H9 (cell line): ENCODE measurements at regions not wholly inside any gene's neighbourhood (a gene's known extent, or its start where the extent isn't known, plus 50 kb on each side); places are given as distances from the start of the nearest gene placed in this dataset.

ENCODE experiments used
- DNase-seq: peaks from one replicate; pipeline ENCODE4 v3.0.0-alpha.2; 2017
- H2AFZ ChIP-seq: one replicate; pipeline ENCODE4 v1.6.1; 2013; ENCODE audit warnings: mild to moderate bottlenecking, low read length, control low read depth, moderate library complexity
- H2AK5ac ChIP-seq: 2 replicates; pipeline ENCODE4 v1.6.1; 2013; ENCODE audit warnings: low read length, control low read depth, mixed read lengths; ENCODE audit not compliant: insufficient read length
- H2BK120ac ChIP-seq: one replicate; pipeline ENCODE4 v1.6.1; 2013; ENCODE audit warnings: low read depth, mild to moderate bottlenecking, low read length, control low read depth, inconsistent platforms; ENCODE audit not compliant: poor library complexity, severe bottlenecking
- H2BK12ac ChIP-seq: 2 replicates; pipeline ENCODE4 v1.6.1; 2013; ENCODE audit warnings: low read length, control low read depth, mixed read lengths, low read depth; ENCODE audit not compliant: insufficient read length
- H2BK15ac ChIP-seq: 2 replicates; pipeline ENCODE4 v1.6.1; 2013; ENCODE audit warnings: low read depth, low read length, control low read depth
- H2BK20ac ChIP-seq: one replicate; pipeline ENCODE4 v1.6.1; 2013; ENCODE audit warnings: low read depth, mild to moderate bottlenecking, low read length, control low read depth, inconsistent platforms; ENCODE audit not compliant: poor library complexity, severe bottlenecking
- H2BK5ac ChIP-seq: 2 replicates; pipeline ENCODE4 v1.6.1; 2013; ENCODE audit warnings: low read length, control low read depth, mixed read lengths; ENCODE audit not compliant: insufficient read length
- H3K14ac ChIP-seq: 2 replicates; pipeline ENCODE4 v1.6.1; 2013; ENCODE audit warnings: low read length, control low read depth; ENCODE audit not compliant: insufficient read depth
- H3K18ac ChIP-seq: 2 replicates; pipeline ENCODE4 v1.6.1; 2013; ENCODE audit warnings: low read depth, mild to moderate bottlenecking, mixed read lengths, low read length, control low read depth; ENCODE audit not compliant: insufficient read length
- H3K23ac ChIP-seq: 2 replicates; pipeline ENCODE4 v1.6.1; 2013; ENCODE audit warnings: low read length, control low read depth, mixed read lengths, low read depth; ENCODE audit not compliant: insufficient read length
- H3K23me2 ChIP-seq: 2 replicates; pipeline ENCODE4 v1.6.1; 2013; ENCODE audit warnings: low read depth, mild to moderate bottlenecking, mixed read lengths, low read length, control low read depth; ENCODE audit not compliant: insufficient read length, poor library complexity, severe bottlenecking
- H3K27ac ChIP-seq: 2 replicates; pipeline ENCODE4 v1.5.1; 2013; ENCODE audit warnings: low read length, control low read depth, mixed read lengths, low read depth; ENCODE audit not compliant: insufficient read length
- H3K27me3 ChIP-seq: 2 replicates; pipeline ENCODE4 v1.6.1; 2013; ENCODE audit warnings: low read length, control low read depth, inconsistent platforms; ENCODE audit not compliant: insufficient read depth
- H3K4ac ChIP-seq: 2 replicates; pipeline ENCODE4 v1.6.1; 2013; ENCODE audit warnings: low read depth, mild to moderate bottlenecking, control low read depth, inconsistent platforms, low read length, moderate library complexity
- H3K4me1 ChIP-seq: 2 replicates; pipeline ENCODE4 v1.6.1; 2013; ENCODE audit warnings: low read length, control low read depth, inconsistent platforms; ENCODE audit not compliant: insufficient read depth
- H3K4me2 ChIP-seq: 2 replicates; pipeline ENCODE4 v1.6.1; 2013; ENCODE audit warnings: low read length, control low read depth, mixed read lengths; ENCODE audit not compliant: insufficient read length, insufficient read depth
- H3K56ac ChIP-seq: 2 replicates; pipeline ENCODE4 v1.6.1; 2013; ENCODE audit warnings: low read depth, mild to moderate bottlenecking, mixed read lengths, low read length, control low read depth; ENCODE audit not compliant: insufficient read length
- H3K79me1 ChIP-seq: 2 replicates; pipeline ENCODE4 v1.6.1; 2013; ENCODE audit warnings: low read depth, mild to moderate bottlenecking, moderate library complexity, low read length, control low read depth, inconsistent platforms; ENCODE audit not compliant: insufficient read depth, poor library complexity, severe bottlenecking
- H3K79me2 ChIP-seq: 2 replicates; pipeline ENCODE4 v1.6.1; 2013; ENCODE audit warnings: low read length, control low read depth, inconsistent platforms; ENCODE audit not compliant: insufficient read depth
- H3K9ac ChIP-seq: 2 replicates; pipeline ENCODE4 v1.6.1; 2013; ENCODE audit warnings: low read length, control low read depth, mixed read lengths; ENCODE audit not compliant: insufficient read length; ENCODE audit errors: extremely low read depth
- H3K9me3 ChIP-seq: one replicate; pipeline ENCODE4 v1.6.1; 2013; ENCODE audit warnings: low read depth, low read length, inconsistent platforms; ENCODE audit not compliant: control insufficient read depth
- H3T11ph ChIP-seq: one replicate; pipeline ENCODE4 v1.6.1; 2013; ENCODE audit warnings: mild to moderate bottlenecking, low read length, control low read depth, inconsistent platforms
- H4K20me1 ChIP-seq: one replicate; pipeline ENCODE4 v1.6.1; 2013; ENCODE audit not compliant: control insufficient read depth, insufficient read length, insufficient read depth
- H4K5ac ChIP-seq: 2 replicates; pipeline ENCODE4 v1.6.1; 2013; ENCODE audit warnings: low read depth, mild to moderate bottlenecking, mixed read lengths, low read length, control low read depth; ENCODE audit not compliant: insufficient read length
- H4K8ac ChIP-seq: replicated peaks from 2 replicates; pipeline ENCODE4 v1.6.1; 2013; ENCODE audit warnings: low read length, control low read depth, mixed read lengths, low read depth; ENCODE audit not compliant: insufficient read length
- H4K91ac ChIP-seq: 2 replicates; pipeline ENCODE4 v1.6.1; 2013; ENCODE audit warnings: low read depth, mild to moderate bottlenecking, moderate library complexity, mixed read lengths, low read length, control low read depth; ENCODE audit not compliant: insufficient read length
- H3K27ac Mint-ChIP-seq, 3 experiments: 2 replicates in 2 of 3; 3 replicates in 1 of 3; pipeline ENCODE4 v1.8.0; 2020 to 2021; ENCODE audit warnings: mixed read lengths in 3 of 3, mild to moderate bottlenecking in 1 of 3, moderate library complexity in 1 of 3
- H3K27me3 Mint-ChIP-seq: 2 replicates; pipeline ENCODE4 v1.8.0; 2021; ENCODE audit warnings: low read depth, mild to moderate bottlenecking, moderate library complexity, mixed read lengths
- H3K36me3 Mint-ChIP-seq, 3 experiments: 2 replicates in 2 of 3; 3 replicates in 1 of 3; pipeline ENCODE4 v1.8.0; 2020 to 2021; ENCODE audit warnings: low read depth in 3 of 3, mixed read lengths in 3 of 3; ENCODE audit not compliant: insufficient read depth in 1 of 3
- H3K4me1 Mint-ChIP-seq, 2 experiments: 2 replicates each; pipeline ENCODE4 v1.8.0; 2020; ENCODE audit warnings: mixed read lengths in 2 of 2
- H3K4me3 Mint-ChIP-seq, 2 experiments: 2 replicates in 1 of 2; 3 replicates in 1 of 2; pipeline ENCODE4 v1.8.0; 2020 to 2021; ENCODE audit warnings: mild to moderate bottlenecking in 2 of 2, mixed read lengths in 2 of 2, moderate library complexity in 1 of 2
- H3K9me3 Mint-ChIP-seq, 2 experiments: 2 replicates in 1 of 2; 3 replicates in 1 of 2; pipeline ENCODE4 v1.8.0; 2020; ENCODE audit warnings: mild to moderate bottlenecking in 2 of 2, mixed read lengths in 2 of 2, moderate library complexity in 1 of 2
- TF ChIP-seq, protein P1 (sequence below): fragments of 200-600 bp; sonication (generic); conservative IDR thresholded peaks from 3 replicates; pipeline ENCODE4 v1.8.0; 2021; ENCODE audit warnings: antibody characterized with exemption, mild to moderate bottlenecking

DNA sequence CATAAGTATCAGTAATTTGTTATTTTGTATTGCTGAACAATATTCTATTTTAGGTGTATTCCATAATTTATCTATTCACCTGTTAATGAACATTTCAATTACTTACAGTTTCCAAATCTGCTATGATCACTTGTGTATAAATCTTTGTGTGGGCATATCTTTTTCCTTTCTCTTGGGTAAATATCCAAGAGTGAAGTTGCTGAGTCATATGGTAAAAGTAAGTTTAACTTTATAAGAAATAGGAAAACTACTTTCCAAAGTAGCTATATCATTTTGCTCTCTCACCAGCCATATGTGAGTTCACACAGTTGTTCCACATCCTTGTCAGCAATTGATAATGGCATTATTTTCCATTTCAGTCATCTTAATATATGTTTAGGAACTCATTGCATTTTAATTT lies 66.6 kb upstream of the KITLG start:
- H3K27ac Mint-ChIP-seq, result no peak overlapping the region
- no peak overlapping the region for H4K91ac ChIP-seq
- no peak overlapping the region for H3K27ac ChIP-seq
- DNase-seq, result no peak
- H3K36me3 Mint-ChIP-seq, result no peaks in the 10 kb centered on the region
- H3K9me3 ChIP-seq, result no peaks in the 10 kb centered on the region
- no peak overlapping the region for H3K23ac ChIP-seq
- no peaks in the 10 kb centered on the region for H3K9me3 Mint-ChIP-seq
- H4K8ac ChIP-seq, result no peak overlapping the region
- no peak overlapping the region for H2BK12ac ChIP-seq
- no peak overlapping the region for H3K9ac ChIP-seq
- H2BK5ac ChIP-seq, result no peak overlapping the region
- TF ChIP-seq, protein P1, sequence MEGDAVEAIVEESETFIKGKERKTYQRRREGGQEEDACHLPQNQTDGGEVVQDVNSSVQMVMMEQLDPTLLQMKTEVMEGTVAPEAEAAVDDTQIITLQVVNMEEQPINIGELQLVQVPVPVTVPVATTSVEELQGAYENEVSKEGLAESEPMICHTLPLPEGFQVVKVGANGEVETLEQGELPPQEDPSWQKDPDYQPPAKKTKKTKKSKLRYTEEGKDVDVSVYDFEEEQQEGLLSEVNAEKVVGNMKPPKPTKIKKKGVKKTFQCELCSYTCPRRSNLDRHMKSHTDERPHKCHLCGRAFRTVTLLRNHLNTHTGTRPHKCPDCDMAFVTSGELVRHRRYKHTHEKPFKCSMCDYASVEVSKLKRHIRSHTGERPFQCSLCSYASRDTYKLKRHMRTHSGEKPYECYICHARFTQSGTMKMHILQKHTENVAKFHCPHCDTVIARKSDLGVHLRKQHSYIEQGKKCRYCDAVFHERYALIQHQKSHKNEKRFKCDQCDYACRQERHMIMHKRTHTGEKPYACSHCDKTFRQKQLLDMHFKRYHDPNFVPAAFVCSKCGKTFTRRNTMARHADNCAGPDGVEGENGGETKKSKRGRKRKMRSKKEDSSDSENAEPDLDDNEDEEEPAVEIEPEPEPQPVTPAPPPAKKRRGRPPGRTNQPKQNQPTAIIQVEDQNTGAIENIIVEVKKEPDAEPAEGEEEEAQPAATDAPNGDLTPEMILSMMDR, result no peak
- no peak overlapping the region for H3K18ac ChIP-seq
- H3K4me1 ChIP-seq, result no peaks in the 10 kb centered on the region
- H2AFZ ChIP-seq, result no peak overlapping the region
- no peak overlapping the region for H4K5ac ChIP-seq
- H3K4me3 Mint-ChIP-seq, result no peak overlapping the region
- H3K79me2 ChIP-seq, result no peaks in the 10 kb centered on the region
- no peak overlapping the region for H3K4ac ChIP-seq
- H2BK15ac ChIP-seq, result no peak overlapping the region
- H3K14ac ChIP-seq, result no peak overlapping the region
- H3K56ac ChIP-seq, result no peak overlapping the region
- H3K4me2 ChIP-seq, result no peak overlapping the region
- H2BK120ac ChIP-seq, result no peak overlapping the region
- no peaks in the 10 kb centered on the region for H4K20me1 ChIP-seq
- peaks cover 0 to 6% of the 10 kb centered on the region in 2 experiments; a peak in 2 of 4 replicates for H3K4me1 Mint-ChIP-seq
- no peaks in the 10 kb centered on the region for H3K23me2 ChIP-seq
- H3K79me1 ChIP-seq, result no peaks in the 10 kb centered on the region
- H2BK20ac ChIP-seq, result no peak overlapping the region
- H3K27me3 Mint-ChIP-seq, result no peaks in the 10 kb centered on the region; the same call in 1 of the 2 replicates
- no peaks in the 10 kb centered on the region for H3K27me3 ChIP-seq
- H3T11ph ChIP-seq, result no peak overlapping the region
- no peak overlapping the region for H2AK5ac ChIP-seq
